Fibroblast of lung (primary cell): ENCODE measurements at regions not wholly inside any gene's neighbourhood (a gene's known extent, or its start where the extent isn't known, plus 50 kb on each side); places are given as distances from the start of the nearest gene placed in this dataset.

Experiments
- CTCF ChIP-seq, 2 donors: IDR thresholded peaks in 1 of 2; conservative IDR thresholded peaks in 1 of 2; 1 replicate in 1 of 2; 2 replicates in 1 of 2; pipeline ENCODE4 v1.5.1; 2011 to 2012; ENCODE audit warnings: low read length in 2 of 2, control low read depth in 1 of 2, inconsistent platforms in 1 of 2, low read depth in 1 of 2, mild to moderate bottlenecking in 1 of 2
- EZH2 ChIP-seq: IDR thresholded peaks from 2 replicates; pipeline ENCODE4 v1.5.1; 2012; ENCODE audit warnings: low read length, control low read depth, mild to moderate bottlenecking; ENCODE audit errors: missing control alignments

GRCh38 chr2:11100130-11100529 lies 55.1 kb upstream of the SLC66A3 start:
- TF ChIP-seq CTCF (conservative IDR thresholded peaks at IDR 0.05 in 1 of 2, IDR thresholded peaks at IDR 0.05 in 1 of 2; ENCODE audit: low read depth in 1 of 2, low read length in 2 of 2) (no peak), EZH2 (no peak)
